K562 (cell line): ENCODE measurements at regions not wholly inside any gene's neighbourhood (a gene's known extent, or its start where the extent isn't known, plus 50 kb on each side); places are given as distances from the start of the nearest gene placed in this dataset.

Experiments used
- ATF1 ChIP-seq, 2 experiments: fragments of 450-650 bp in 1 of 2; IDR thresholded peaks; 2 replicates each; pipeline ENCODE4 v1.6.1; 2016; ENCODE audit warnings: missing compliant biosample characterization in 1 of 2, missing genetic modification characterization in 1 of 2
- CHCHD3 ChIP-seq: fragments of 250-450 bp; sonication (Bioruptor Pico); IDR thresholded peaks from 2 replicates; pipeline ENCODE4 v2.1.2; 2022; ENCODE audit warnings: mild to moderate bottlenecking
- ETV5 ChIP-seq: sonication (generic); formaldehyde crosslinking; IDR thresholded peaks from 2 replicates; pipeline ENCODE4 v1.4.0; 2020; ENCODE audit warnings: low read depth, mild to moderate bottlenecking, missing genetic modification reagents
- FOXP4 ChIP-seq: sonication (generic); formaldehyde crosslinking; IDR thresholded peaks from 2 replicates; pipeline ENCODE4 v1.8.0; 2022; ENCODE audit warnings: mild to moderate bottlenecking, missing genetic modification reagents, borderline replicate concordance
- KLF6 ChIP-seq: fragments of 250-450 bp; sonication (Bioruptor Pico); IDR thresholded peaks from 2 replicates; pipeline ENCODE4 v1.4.0; 2020; ENCODE audit warnings: mild to moderate bottlenecking, moderate library complexity, borderline replicate concordance
- PHF20 ChIP-seq: fragments of 450-650 bp; IDR thresholded peaks from 2 replicates; pipeline ENCODE4 v1.6.1; 2018; ENCODE audit not compliant: partially characterized antibody
- REST ChIP-seq, 2 experiments: fragments of 450-650 bp; formaldehyde crosslinking in 1 of 2; IDR thresholded peaks; 2 replicates each; pipeline versions ENCODE4 v1.4.0 to v1.6.1; 2014 to 2020; ENCODE audit warnings: mild to moderate bottlenecking in 2 of 2, borderline replicate concordance in 1 of 2, low read depth in 1 of 2
- THRB ChIP-seq: fragments of 450-650 bp; formaldehyde crosslinking; conservative IDR thresholded peaks from 2 replicates; pipeline ENCODE4 v1.4.0; 2022; ENCODE audit warnings: mild to moderate bottlenecking, missing genetic modification characterization
- ZBTB1 ChIP-seq: sonication (generic); formaldehyde crosslinking; IDR thresholded peaks from 2 replicates; pipeline ENCODE4 v1.8.1; 2023; ENCODE audit warnings: missing genetic modification reagents, low read depth, mild to moderate bottlenecking, borderline replicate concordance

- TF ChIP-seq ATF1 (CRISPR knock-in tag; IDR thresholded peaks at IDR 0.05) (no peak), ATF1 (tag; IDR thresholded peaks at IDR 0.05) (no peak), PHF20 (no peak), FOXP4 (CRISPR knock-in tag) (no peak), REST (IDR thresholded peaks at IDR 0.05; ENCODE audit: borderline replicate concordance) (no peak), REST (CRISPR knock-in tag; IDR thresholded peaks at IDR 0.05; ENCODE audit: low read depth) (no peak), ETV5 (no peak), CHCHD3 (CRISPR knock-in tag) (no peak), THRB (CRISPR knock-in tag) (no peak), ZBTB1 (CRISPR knock-in tag) (no peak), KLF6 (CRISPR knock-in tag) (no peak)
- TF ChIP-seq, all 486 proteins: peak for 0
Observed at GRCh38 chr11:27882066-27882697, 181.9 kb upstream of the BDNF start (continued).
